Right lobe of liver (tissue), 6 donors: ENCODE measurements at regions not wholly inside any gene's neighbourhood (a gene's known extent, or its start where the extent isn't known, plus 50 kb on each side); places are given as distances from the start of the nearest gene placed in this dataset.

Experiments used
- ATAC-seq, 4 donors: fragments of 200-7000 bp; cut with Tn5 transposase; one replicate each; pipeline ENCODE4 v1.9.1; 2020; ENCODE audit warnings: mild to moderate bottlenecking in 4 of 4, moderate library complexity in 4 of 4
- DNase-seq, 3 donors: peaks; one replicate each; pipeline ENCODE4 v3.0.0-alpha.2; 2020
- H3K27ac ChIP-seq, 3 donors: fragments of 200-600 bp; one replicate each; pipeline ENCODE4 v1.8.0; 2022
- H3K27me3 ChIP-seq, 2 donors: fragments of 200-600 bp; one replicate each; pipeline ENCODE4 v1.8.0; 2022
- H3K36me3 ChIP-seq, 4 donors: fragments of 200-600 bp; sonication (generic) in 1 of 4; one replicate each; pipeline versions ENCODE4 v1.5.1 to v1.8.0; 2017 to 2022; ENCODE audit warnings: control low read depth in 1 of 4
- H3K4me1 ChIP-seq, 4 donors: fragments of 200-600 bp; sonication (generic) in 1 of 4; one replicate each; pipeline versions ENCODE4 v1.5.1 to v1.8.0; 2017 to 2022; ENCODE audit warnings: control low read depth in 1 of 4
- H3K4me3 ChIP-seq, 3 donors: fragments of 200-600 bp; one replicate each; pipeline ENCODE4 v1.8.0; 2022
- H3K9me3 ChIP-seq, 4 donors: fragments of 200-600 bp; sonication (generic) in 1 of 4; one replicate each; pipeline versions ENCODE4 v1.5.1 to v1.8.0; 2017 to 2022; ENCODE audit warnings: control low read depth in 1 of 4
- POLR2A ChIP-seq: fragments of 450-650 bp; IDR thresholded peaks from one replicate; pipeline ENCODE4 v1.6.1; 2017; ENCODE audit warnings: antibody characterized with exemption, mild to moderate bottlenecking
- WGBS: methylation state at CpG from one replicate; pipeline ENCODE4 v1.1.6; 2018; ENCODE audit warnings: low coverage, low lambda C conversion rate; ENCODE audit not compliant: insufficient coverage; ENCODE audit errors: missing lambda C conversion rate; 5-methylcytosine and 5-hydroxymethylcytosine counted together
- intact Hi-C, 2 donors: fragments of 100-400 bp; cut with DNase I; formaldehyde crosslinking; loops; one replicate each; pipeline versions ENCODE4 v1.11.2 to v1.14.1; 2022
- TF ChIP-seq, protein P1 (sequence below), 4 donors: fragments of 200-600 bp in 3 of 4; fragments of 450-650 bp in 1 of 4; IDR thresholded peaks; one replicate each; pipeline versions ENCODE4 v1.5.1 to v1.8.0; 2016 to 2022; ENCODE audit warnings: antibody characterized with exemption in 4 of 4, mild to moderate bottlenecking in 2 of 4
- donor health status: DM: no; HTN: yes; CAD: no.
- donor health status: DM: no; HTN: no; CAD: no.
- donor health status: DM: no; HTN: no; CAD: no.
- donor health status: DM: no; HTN: yes; CAD: no.
- donor health status: DM: no; HTN: yes; CAD: no.

- intact Hi-C loops: no loop called here
- Histone ChIP-seq H3K36me3 (no peaks in the 10 kb centered on the region), H3K4me3 (no peak overlapping the region), H3K9me3 (no peaks in the 10 kb centered on the region), H3K27me3 (no peaks in the 10 kb centered on the region), H3K27ac (no peak overlapping the region), H3K4me1 (no peaks in the 10 kb centered on the region)
- ATAC-seq: no peak
- TF ChIP-seq POLR2A: no peak
- TF ChIP-seq, protein P1, sequence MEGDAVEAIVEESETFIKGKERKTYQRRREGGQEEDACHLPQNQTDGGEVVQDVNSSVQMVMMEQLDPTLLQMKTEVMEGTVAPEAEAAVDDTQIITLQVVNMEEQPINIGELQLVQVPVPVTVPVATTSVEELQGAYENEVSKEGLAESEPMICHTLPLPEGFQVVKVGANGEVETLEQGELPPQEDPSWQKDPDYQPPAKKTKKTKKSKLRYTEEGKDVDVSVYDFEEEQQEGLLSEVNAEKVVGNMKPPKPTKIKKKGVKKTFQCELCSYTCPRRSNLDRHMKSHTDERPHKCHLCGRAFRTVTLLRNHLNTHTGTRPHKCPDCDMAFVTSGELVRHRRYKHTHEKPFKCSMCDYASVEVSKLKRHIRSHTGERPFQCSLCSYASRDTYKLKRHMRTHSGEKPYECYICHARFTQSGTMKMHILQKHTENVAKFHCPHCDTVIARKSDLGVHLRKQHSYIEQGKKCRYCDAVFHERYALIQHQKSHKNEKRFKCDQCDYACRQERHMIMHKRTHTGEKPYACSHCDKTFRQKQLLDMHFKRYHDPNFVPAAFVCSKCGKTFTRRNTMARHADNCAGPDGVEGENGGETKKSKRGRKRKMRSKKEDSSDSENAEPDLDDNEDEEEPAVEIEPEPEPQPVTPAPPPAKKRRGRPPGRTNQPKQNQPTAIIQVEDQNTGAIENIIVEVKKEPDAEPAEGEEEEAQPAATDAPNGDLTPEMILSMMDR (IDR thresholded peaks at IDR 0.05): no peak
- DNase-seq: no peak
Observed at GRCh38 chr14:44029933-44030332, 477.1 kb downstream of the FSCB start.

GRCh38 chr14:44027397-44027796, 479.7 kb downstream of the FSCB start:
- ATAC-seq (no peak), DNase-seq (no peak)
- H3K9me3 ChIP-seq: no peaks in the 10 kb centered on the region
- H3K36me3 ChIP-seq: no peaks in the 10 kb centered on the region
- no peaks in the 10 kb centered on the region for H3K4me1 ChIP-seq
- WGBS: 46% methylated on average over 3 of the region's 3 CpGs
- no peaks in the 10 kb centered on the region for H3K27me3 ChIP-seq
- TF ChIP-seq POLR2A: no peak
- TF ChIP-seq, protein P1 (IDR thresholded peaks at IDR 0.05): no peak
- no peak overlapping the region for H3K27ac ChIP-seq
- no peak overlapping the region for H3K4me3 ChIP-seq
- intact Hi-C loops: no loop called here

DNA sequence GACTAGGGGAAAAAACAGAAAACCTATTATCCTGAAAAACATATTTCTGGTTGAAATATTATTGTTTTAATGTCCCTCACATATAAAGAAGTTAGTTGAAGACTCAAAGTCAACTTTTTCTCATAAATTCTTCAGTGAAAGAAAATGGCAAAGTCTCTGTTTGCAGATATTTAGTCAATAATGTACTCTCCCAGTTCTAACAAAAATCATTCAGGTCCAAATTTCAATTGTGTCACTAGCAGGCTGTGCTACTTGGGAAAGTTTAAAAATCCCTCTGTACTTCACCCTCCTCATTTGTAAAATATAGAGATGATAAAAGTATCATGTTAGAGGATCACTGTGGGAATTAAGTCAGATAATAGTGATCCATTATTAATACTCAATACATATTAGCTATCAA, 496.5 kb downstream of the FSCB start:
- intact Hi-C loops: no loop called here
- Histone ChIP-seq H3K4me1 (peaks cover 0 to 22% (median 8%) of the 10 kb centered on the region in 4 donors), H3K27me3 (no peaks in the 10 kb centered on the region), H3K36me3 (no peaks in the 10 kb centered on the region), H3K27ac (peak overlapping the region; percentile 49 to 81 (median 69)), H3K4me3 (peak overlapping the region in 1 of 3 donors; percentile 3), H3K9me3 (no peaks in the 10 kb centered on the region)
- no peak for TF ChIP-seq POLR2A
- DNase-seq (no peak), ATAC-seq (peak; percentile 87 to 90 (median 90))

GRCh38 chr14:44010071-44010470, 497.0 kb downstream of the FSCB start:
- no peaks in the 10 kb centered on the region for H3K9me3 ChIP-seq

DNA sequence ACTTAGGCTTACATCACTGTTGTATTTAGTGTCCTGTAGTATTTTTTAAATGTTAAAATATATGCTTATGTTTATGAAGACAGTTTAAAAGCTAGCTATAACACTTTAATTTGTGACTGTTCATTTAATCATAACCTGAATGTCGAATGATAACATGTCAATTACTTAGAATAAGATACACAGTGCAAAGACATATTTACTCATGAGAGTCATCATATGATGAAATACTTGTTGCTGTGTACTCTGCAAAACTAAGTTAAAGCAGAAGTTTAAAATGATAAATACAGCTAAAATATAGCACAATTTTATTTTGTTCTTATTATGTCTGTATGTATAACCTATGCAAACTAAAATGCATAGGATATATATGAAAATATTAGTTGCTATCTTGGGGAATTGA, 497.4 kb downstream of the FSCB start:
- H3K27ac ChIP-seq: peak overlapping the region; percentile 49 to 81 (median 69)
- H3K36me3 ChIP-seq: no peaks in the 10 kb centered on the region
- no peaks in the 10 kb centered on the region for H3K9me3 ChIP-seq
- WGBS: 19% methylated on average over 1 of the region's 1 CpG
- TF ChIP-seq, protein P1 (IDR thresholded peaks at IDR 0.05): no peak
- TF ChIP-seq POLR2A: no peak
- peak overlapping the region in 2 of 3 donors; percentile 3 to 29 for H3K4me3 ChIP-seq
- DNase-seq: no peak
- intact Hi-C loops: no loop called here
- H3K4me1 ChIP-seq: peaks cover 0 to 22% (median 8%) of the 10 kb centered on the region in 4 donors
- ATAC-seq: peak; percentile 78 to 85 (median 79)
- H3K27me3 ChIP-seq: no peaks in the 10 kb centered on the region

More at GRCh38 chr14:44010071-44010470, 497.0 kb downstream of the FSCB start:
- H3K36me3 ChIP-seq: no peaks in the 10 kb centered on the region
- intact Hi-C loops: no loop called here
- H3K27me3 ChIP-seq: no peaks in the 10 kb centered on the region
- TF ChIP-seq POLR2A: no peak
- TF ChIP-seq, protein P1 (IDR thresholded peaks at IDR 0.05): no peak
- peak overlapping the region; percentile 49 to 81 (median 69) for H3K27ac ChIP-seq
- peaks cover 0 to 22% (median 8%) of the 10 kb centered on the region in 4 donors for H3K4me1 ChIP-seq
- DNase-seq (no peak), ATAC-seq (peak; percentile 81 to 86 (median 84))
- H3K4me3 ChIP-seq: peak overlapping the region in 2 of 3 donors; percentile 3 to 29
- 2% methylated on average over 3 of the region's 3 CpGs for WGBS
